ENCODE measurements at regions not wholly inside any gene's neighbourhood (a gene's known extent, or its start where the extent isn't known, plus 50 kb on each side); places are given as distances from the start of the nearest gene placed in this dataset.
"Not testable (repeated sequence)": the region's sequence is repeated elsewhere in the genome, so short reads cannot be mapped to it uniquely, and the experiment has no call there.

GRCh38 chr9:64776269-64776668, 508.7 kb downstream of the FOXD4L5 start:
- TF ChIP-seq, protein P1, sequence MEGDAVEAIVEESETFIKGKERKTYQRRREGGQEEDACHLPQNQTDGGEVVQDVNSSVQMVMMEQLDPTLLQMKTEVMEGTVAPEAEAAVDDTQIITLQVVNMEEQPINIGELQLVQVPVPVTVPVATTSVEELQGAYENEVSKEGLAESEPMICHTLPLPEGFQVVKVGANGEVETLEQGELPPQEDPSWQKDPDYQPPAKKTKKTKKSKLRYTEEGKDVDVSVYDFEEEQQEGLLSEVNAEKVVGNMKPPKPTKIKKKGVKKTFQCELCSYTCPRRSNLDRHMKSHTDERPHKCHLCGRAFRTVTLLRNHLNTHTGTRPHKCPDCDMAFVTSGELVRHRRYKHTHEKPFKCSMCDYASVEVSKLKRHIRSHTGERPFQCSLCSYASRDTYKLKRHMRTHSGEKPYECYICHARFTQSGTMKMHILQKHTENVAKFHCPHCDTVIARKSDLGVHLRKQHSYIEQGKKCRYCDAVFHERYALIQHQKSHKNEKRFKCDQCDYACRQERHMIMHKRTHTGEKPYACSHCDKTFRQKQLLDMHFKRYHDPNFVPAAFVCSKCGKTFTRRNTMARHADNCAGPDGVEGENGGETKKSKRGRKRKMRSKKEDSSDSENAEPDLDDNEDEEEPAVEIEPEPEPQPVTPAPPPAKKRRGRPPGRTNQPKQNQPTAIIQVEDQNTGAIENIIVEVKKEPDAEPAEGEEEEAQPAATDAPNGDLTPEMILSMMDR (IDR thresholded peaks at IDR 0.05) = not testable (repeated sequence)
- TF ChIP-seq POLR2A (IDR thresholded peaks at IDR 0.05) = not testable (repeated sequence)

Measured in heart left ventricle (tissue), 13 donors.